GM10266 (cell line): ENCODE measurements at regions not wholly inside any gene's neighbourhood (a gene's known extent, or its start where the extent isn't known, plus 50 kb on each side); places are given as distances from the start of the nearest gene placed in this dataset.

Source experiments
- DNase-seq: peaks from one replicate; pipeline ENCODE4 v3.0.0; 2012; ENCODE audit errors: extremely low spot score
- CTCF ChIP-seq: IDR thresholded peaks from 2 replicates; pipeline ENCODE4 v1.5.1; 2012; ENCODE audit warnings: mild to moderate bottlenecking, low read depth; ENCODE audit not compliant: control insufficient read depth, insufficient read depth; ENCODE audit errors: missing control alignments

DNA sequence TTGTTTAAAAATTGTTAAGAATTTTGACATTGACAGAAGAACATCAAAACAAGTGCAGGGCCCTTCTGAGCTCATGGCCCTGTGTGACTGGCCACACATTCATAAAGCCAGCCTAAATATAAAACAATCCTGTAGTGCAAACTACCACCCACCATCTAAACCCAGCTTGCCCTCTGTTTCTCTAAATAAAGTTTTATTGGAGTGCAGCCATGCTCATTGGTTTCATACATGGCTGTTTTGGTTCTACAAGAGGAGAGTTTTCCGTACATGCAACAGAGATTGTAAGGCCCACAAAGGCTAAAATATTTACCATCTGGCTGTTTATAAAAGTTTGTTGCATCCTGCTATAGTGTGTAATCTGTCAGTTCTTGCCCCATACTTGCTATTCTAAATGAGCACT, 54.6 kb upstream of the TRIM24 start:
- no peak for TF ChIP-seq CTCF
- no peak for DNase-seq

DNA sequence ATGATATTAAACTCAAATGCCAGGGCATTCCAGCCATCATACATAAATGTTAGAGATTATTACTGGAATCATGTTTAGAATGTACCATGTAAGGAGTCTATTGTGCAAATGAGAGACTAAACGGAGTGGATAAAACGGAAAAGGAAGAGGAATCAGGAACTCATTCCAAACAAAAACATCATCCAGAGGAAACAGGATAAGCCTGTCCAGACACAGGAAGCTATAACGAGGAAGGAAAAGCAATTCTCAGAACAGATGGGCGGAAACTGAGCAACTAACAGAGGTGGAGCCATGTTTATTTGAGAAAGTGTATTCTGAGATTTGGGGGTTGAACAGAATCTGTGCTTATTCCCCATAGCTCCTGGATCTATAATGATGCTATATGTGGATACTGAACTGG, 52.3 kb upstream of the TRIM24 start:
- no peak for TF ChIP-seq CTCF

More for the DNA sequence above, 52.3 kb upstream of the TRIM24 start:
- DNase-seq, result no peak
